A673 (cell line): ENCODE measurements at regions not wholly inside any gene's neighbourhood (a gene's known extent, or its start where the extent isn't known, plus 50 kb on each side); places are given as distances from the start of the nearest gene placed in this dataset.

ENCODE experiments used
- BruUV-seq: library from RNA; stranded (reverse); fragments of 400-500 nt; replicated peaks from 2 replicates; lab custom pipeline; 2021; lab: Mats Ljungman, UMichigan
- CTCF ChIA-PET: fragments of 300-600 bp; sonication (Branson Sonifier 250); formaldehyde crosslinking; loops from one replicate; lab custom pipeline; 2022; ENCODE audit warnings: antibody characterized with exemption; lab: Charles Lee
- POLR2A ChIA-PET: fragments of 300-600 bp; sonication (Branson Sonifier 250); formaldehyde crosslinking; loops from one replicate; lab custom pipeline; 2022; ENCODE audit warnings: antibody characterized with exemption; ENCODE audit not compliant: low non-redundant PET; lab: Charles Lee
- DNase-seq: peaks from one replicate; pipeline ENCODE4 v3.0.0-alpha.2; 2015; ENCODE audit warnings: low spot score
- H3K27ac ChIP-seq: fragments of 200-600 bp; sonication (generic); 2 replicates; pipeline ENCODE4 v1.5.1; 2016; ENCODE audit warnings: mixed run types, low read depth, mild to moderate bottlenecking, mixed read lengths, antibody characterized with exemption, low read length; ENCODE audit not compliant: poor library complexity, severe bottlenecking
- H3K27me3 ChIP-seq: fragments of 200-600 bp; sonication (generic); replicated peaks from 2 replicates; pipeline ENCODE4 v1.6.1; 2017; ENCODE audit warnings: mixed run types, low read depth, mild to moderate bottlenecking, mixed read lengths, antibody characterized with exemption, low read length; ENCODE audit not compliant: insufficient read depth, poor library complexity
- H3K36me3 ChIP-seq: fragments of 200-600 bp; sonication (generic); 2 replicates; pipeline ENCODE4 v1.6.1; 2016; ENCODE audit warnings: mixed run types, mild to moderate bottlenecking, mixed read lengths, antibody characterized with exemption, low read length; ENCODE audit not compliant: insufficient read depth, poor library complexity, severe bottlenecking
- H3K4me1 ChIP-seq: fragments of 200-600 bp; sonication (generic); 2 replicates; pipeline ENCODE4 v1.6.1; 2017; ENCODE audit warnings: mixed run types, mild to moderate bottlenecking, mixed read lengths, antibody characterized with exemption, low read length; ENCODE audit not compliant: insufficient read depth, poor library complexity, severe bottlenecking
- H3K4me3 ChIP-seq: fragments of 200-600 bp; sonication (generic); 2 replicates; pipeline ENCODE4 v1.5.1; 2016; ENCODE audit warnings: low read depth, mixed run types, mild to moderate bottlenecking, mixed read lengths, low read length; ENCODE audit not compliant: poor library complexity, severe bottlenecking
- H3K9me3 ChIP-seq: fragments of 200-600 bp; sonication (generic); 2 replicates; pipeline ENCODE4 v1.6.1; 2016; ENCODE audit warnings: mixed run types, low read depth, mild to moderate bottlenecking, mixed read lengths, antibody characterized with exemption, low read length; ENCODE audit not compliant: poor library complexity, severe bottlenecking
- EZH2 ChIP-seq: fragments of 200-600 bp; sonication (generic); IDR thresholded peaks from 2 replicates; pipeline ENCODE4 v1.6.1; 2017; ENCODE audit warnings: borderline replicate concordance, low read depth, mild to moderate bottlenecking, mixed read lengths, antibody characterized with exemption, low read length; ENCODE audit not compliant: poor library complexity, severe bottlenecking
- intact Hi-C: fragments of 100-400 bp; cut with micrococcal nuclease; formaldehyde crosslinking; loops from one replicate; pipeline ENCODE4 v1.10.0; 2022; ENCODE audit not compliant: unreplicated experiment
- TF ChIP-seq, protein P1 (sequence below): fragments of 300-800, 200-600 bp; sonication (generic); conservative IDR thresholded peaks from 2 replicates; pipeline ENCODE4 v1.5.1; 2017; ENCODE audit warnings: low read depth, mild to moderate bottlenecking, antibody characterized with exemption, low read length, moderate library complexity, mixed read lengths

DNA sequence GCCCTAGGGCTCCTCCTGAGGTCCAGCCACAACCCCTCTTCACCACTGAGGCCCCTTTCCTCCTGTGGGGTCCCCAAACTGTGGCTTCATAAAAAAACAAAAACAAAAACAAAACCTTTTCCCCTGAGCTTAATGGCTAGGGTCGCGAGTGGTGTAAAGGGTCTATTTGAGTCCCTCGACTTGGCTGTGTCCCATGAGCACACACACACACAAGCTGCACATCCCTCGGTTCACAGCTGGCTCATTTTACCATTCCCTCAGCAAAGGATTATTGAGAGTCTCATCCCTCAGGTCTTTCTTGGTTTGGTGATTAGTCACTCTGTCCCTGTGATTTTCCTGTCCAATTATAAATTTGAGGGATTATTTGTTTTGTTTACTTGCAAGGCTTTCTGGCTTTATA is 206.1 kb upstream of the SASH1 start:
- no peaks in the 10 kb centered on the region for H3K27me3 ChIP-seq
- intact Hi-C loops = no loop called here
- H3K36me3 ChIP-seq = no peaks in the 10 kb centered on the region
- H3K27ac ChIP-seq = no peak overlapping the region
- H3K4me1 ChIP-seq = peaks cover 7% of the 10 kb centered on the region
- no TSS peak for BruUV-seq
- ChIA-PET CTCF (no interaction called here), POLR2A (interaction anchor here (0.6 kb wide), 1 partner anchor 256 kb away, joined by 3 read pairs; no protein-coding TSS in a partner anchor)
- H3K4me3 ChIP-seq = no peak overlapping the region
- DNase-seq = no peak
- H3K9me3 ChIP-seq = no peaks in the 10 kb centered on the region
- no peak for TF ChIP-seq EZH2
- TF ChIP-seq, protein P1, sequence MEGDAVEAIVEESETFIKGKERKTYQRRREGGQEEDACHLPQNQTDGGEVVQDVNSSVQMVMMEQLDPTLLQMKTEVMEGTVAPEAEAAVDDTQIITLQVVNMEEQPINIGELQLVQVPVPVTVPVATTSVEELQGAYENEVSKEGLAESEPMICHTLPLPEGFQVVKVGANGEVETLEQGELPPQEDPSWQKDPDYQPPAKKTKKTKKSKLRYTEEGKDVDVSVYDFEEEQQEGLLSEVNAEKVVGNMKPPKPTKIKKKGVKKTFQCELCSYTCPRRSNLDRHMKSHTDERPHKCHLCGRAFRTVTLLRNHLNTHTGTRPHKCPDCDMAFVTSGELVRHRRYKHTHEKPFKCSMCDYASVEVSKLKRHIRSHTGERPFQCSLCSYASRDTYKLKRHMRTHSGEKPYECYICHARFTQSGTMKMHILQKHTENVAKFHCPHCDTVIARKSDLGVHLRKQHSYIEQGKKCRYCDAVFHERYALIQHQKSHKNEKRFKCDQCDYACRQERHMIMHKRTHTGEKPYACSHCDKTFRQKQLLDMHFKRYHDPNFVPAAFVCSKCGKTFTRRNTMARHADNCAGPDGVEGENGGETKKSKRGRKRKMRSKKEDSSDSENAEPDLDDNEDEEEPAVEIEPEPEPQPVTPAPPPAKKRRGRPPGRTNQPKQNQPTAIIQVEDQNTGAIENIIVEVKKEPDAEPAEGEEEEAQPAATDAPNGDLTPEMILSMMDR = no peak

GRCh38 chr6:148137652-148138051 is 205.0 kb upstream of the SASH1 start:
- TF ChIP-seq, protein P1 = no peak
- no peak for TF ChIP-seq EZH2
- Histone ChIP-seq H3K27ac (no peak overlapping the region), H3K27me3 (no peaks in the 10 kb centered on the region), H3K4me3 (no peak overlapping the region), H3K9me3 (no peaks in the 10 kb centered on the region), H3K36me3 (no peaks in the 10 kb centered on the region), H3K4me1 (peaks cover 7% of the 10 kb centered on the region)
- DNase-seq = no peak
- BruUV-seq = no TSS peak
- ChIA-PET CTCF (no interaction called here), POLR2A (no interaction called here)
- intact Hi-C loops = no loop called here

- Histone ChIP-seq H3K36me3 (no peaks in the 10 kb centered on the region), H3K4me3 (no peak overlapping the region), H3K9me3 (no peaks in the 10 kb centered on the region), H3K27ac (no peak overlapping the region), H3K4me1 (peaks cover 7% of the 10 kb centered on the region), H3K27me3 (no peaks in the 10 kb centered on the region)
- intact Hi-C loops = no loop called here
- TF ChIP-seq, protein P1 = no peak
- TF ChIP-seq EZH2 = no peak
- CTCF ChIA-PET = no interaction called here
- POLR2A ChIA-PET = no interaction called here
- no peak for DNase-seq
- BruUV-seq = no TSS peak
These were observed 204.1 kb upstream of the SASH1 start for GRCh38 chr6:148138573-148138972.
